PC-9 (cell line): ENCODE measurements at regions not wholly inside any gene's neighbourhood (a gene's known extent, or its start where the extent isn't known, plus 50 kb on each side); places are given as distances from the start of the nearest gene placed in this dataset.

Source experiments
- BruUV-seq: library from RNA; stranded (reverse); fragments of 400-500 nt; replicated peaks from 2 replicates; lab custom pipeline; 2021; lab: Mats Ljungman, UMichigan
- CTCF ChIA-PET: fragments of 300-600 bp; sonication (Branson Sonifier 250); formaldehyde crosslinking; loops from one replicate; lab custom pipeline; 2022; ENCODE audit warnings: antibody characterized with exemption; lab: Charles Lee
- POLR2A ChIA-PET: fragments of 300-600 bp; sonication (Branson Sonifier 250); formaldehyde crosslinking; loops from one replicate; lab custom pipeline; 2022; ENCODE audit warnings: antibody characterized with exemption; ENCODE audit not compliant: unreplicated experiment; lab: Charles Lee
- DNase-seq, 2 experiments: peaks; one replicate each; pipeline versions ENCODE4 v3.0.0 to v3.0.0-alpha.2; 2015 to 2022; ENCODE audit warnings: mixed read lengths in 1 of 2
- H2AFZ ChIP-seq: fragments of 200-600 bp; sonication (generic); 2 replicates; pipeline ENCODE4 v1.8.1; 2017; ENCODE audit warnings: antibody characterized with exemption
- H3F3A ChIP-seq: fragments of 200-600 bp; sonication (generic); 2 replicates; pipeline ENCODE4 v1.8.1; 2017; ENCODE audit warnings: antibody characterized with exemption, mild to moderate bottlenecking, low read depth; ENCODE audit not compliant: insufficient read depth
- H3K27ac ChIP-seq: fragments of 200-600 bp; sonication (generic); 2 replicates; pipeline ENCODE4 v1.6.1; 2016; ENCODE audit warnings: mixed run types
- H3K27me3 ChIP-seq: fragments of 200-600 bp; sonication (generic); 2 replicates; pipeline ENCODE4 v1.6.1; 2016; ENCODE audit warnings: low read depth, mixed run types; ENCODE audit not compliant: insufficient read depth
- H3K36me3 ChIP-seq: fragments of 200-600 bp; sonication (generic); 2 replicates; pipeline ENCODE4 v1.6.1; 2016; ENCODE audit warnings: low read depth, mixed run types
- H3K4me1 ChIP-seq: fragments of 200-600 bp; sonication (generic); replicated peaks from 2 replicates; pipeline ENCODE4 v1.6.1; 2016; ENCODE audit warnings: mixed run types; ENCODE audit not compliant: insufficient read depth
- H3K4me2 ChIP-seq: fragments of 200-600 bp; sonication (generic); 2 replicates; pipeline ENCODE4 v1.6.1; 2017; ENCODE audit warnings: mixed run types
- H3K4me3 ChIP-seq: fragments of 200-600 bp; sonication (generic); 2 replicates; pipeline ENCODE4 v1.6.1; 2016; ENCODE audit warnings: mixed run types
- H3K79me2 ChIP-seq: fragments of 200-600 bp; sonication (generic); 2 replicates; pipeline ENCODE4 v1.6.1; 2017; ENCODE audit warnings: low read depth, mixed run types
- H3K9me2 ChIP-seq: fragments of 200-600 bp; sonication (generic); 2 replicates; pipeline ENCODE4 v1.8.1; 2017; ENCODE audit warnings: mild to moderate bottlenecking; ENCODE audit not compliant: insufficient read depth
- H3K9me3 ChIP-seq: fragments of 200-600 bp; sonication (generic); 2 replicates; pipeline ENCODE4 v1.8.1; 2016; ENCODE audit warnings: low read depth; ENCODE audit not compliant: insufficient read depth
- H4K20me1 ChIP-seq: fragments of 200-600 bp; sonication (generic); 2 replicates; pipeline ENCODE4 v1.8.1; 2017; ENCODE audit not compliant: insufficient read depth
- EZH2 ChIP-seq: fragments of 200-600 bp; sonication (generic); IDR thresholded peaks from 2 replicates; pipeline ENCODE4 v1.8.0; 2017; ENCODE audit warnings: antibody characterized with exemption, low read depth
- intact Hi-C: fragments of 100-400 bp; cut with micrococcal nuclease; formaldehyde crosslinking; loops from one replicate; pipeline ENCODE4 v1.10.0; 2022; ENCODE audit not compliant: unreplicated experiment
- TF ChIP-seq, protein P1 (sequence below): fragments of 200-600 bp; sonication (generic); conservative IDR thresholded peaks from 2 replicates; pipeline ENCODE4 v1.6.1; 2017; ENCODE audit warnings: mixed run types, antibody characterized with exemption, mild to moderate bottlenecking, moderate library complexity

DNA sequence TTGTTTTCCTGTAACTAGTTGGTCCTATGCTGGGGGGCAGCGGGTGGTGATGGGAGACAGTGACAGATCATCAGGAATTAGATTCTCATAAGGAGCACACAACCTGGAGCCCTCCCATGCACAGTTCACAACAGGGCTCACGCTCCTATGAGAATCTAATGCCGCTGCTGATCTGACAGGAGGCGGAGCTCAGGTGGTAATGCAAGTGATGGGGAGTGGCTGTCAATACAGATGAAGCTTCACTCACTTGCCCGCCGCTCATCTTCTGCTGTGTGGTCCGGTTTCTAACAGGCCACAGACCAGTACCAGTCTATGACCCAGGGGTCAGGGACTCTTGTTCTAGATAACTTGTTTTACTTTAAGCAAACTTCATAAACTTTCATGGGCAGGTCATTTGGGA, 205.3 kb upstream of the SLC14A2 start:
- TF ChIP-seq, protein P1, sequence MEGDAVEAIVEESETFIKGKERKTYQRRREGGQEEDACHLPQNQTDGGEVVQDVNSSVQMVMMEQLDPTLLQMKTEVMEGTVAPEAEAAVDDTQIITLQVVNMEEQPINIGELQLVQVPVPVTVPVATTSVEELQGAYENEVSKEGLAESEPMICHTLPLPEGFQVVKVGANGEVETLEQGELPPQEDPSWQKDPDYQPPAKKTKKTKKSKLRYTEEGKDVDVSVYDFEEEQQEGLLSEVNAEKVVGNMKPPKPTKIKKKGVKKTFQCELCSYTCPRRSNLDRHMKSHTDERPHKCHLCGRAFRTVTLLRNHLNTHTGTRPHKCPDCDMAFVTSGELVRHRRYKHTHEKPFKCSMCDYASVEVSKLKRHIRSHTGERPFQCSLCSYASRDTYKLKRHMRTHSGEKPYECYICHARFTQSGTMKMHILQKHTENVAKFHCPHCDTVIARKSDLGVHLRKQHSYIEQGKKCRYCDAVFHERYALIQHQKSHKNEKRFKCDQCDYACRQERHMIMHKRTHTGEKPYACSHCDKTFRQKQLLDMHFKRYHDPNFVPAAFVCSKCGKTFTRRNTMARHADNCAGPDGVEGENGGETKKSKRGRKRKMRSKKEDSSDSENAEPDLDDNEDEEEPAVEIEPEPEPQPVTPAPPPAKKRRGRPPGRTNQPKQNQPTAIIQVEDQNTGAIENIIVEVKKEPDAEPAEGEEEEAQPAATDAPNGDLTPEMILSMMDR: no peak
- no peak for TF ChIP-seq EZH2
- intact Hi-C loops: no loop called here
- H3K36me3 ChIP-seq: no peaks in the 10 kb centered on the region
- H3K4me3 ChIP-seq: no peak overlapping the region
- H3K4me1 ChIP-seq: peaks cover 16% of the 10 kb centered on the region
- H3K9me3 ChIP-seq: no peaks in the 10 kb centered on the region
- no peaks in the 10 kb centered on the region for H3K79me2 ChIP-seq
- H3K4me2 ChIP-seq: no peak overlapping the region
- H3K9me2 ChIP-seq: no peaks in the 10 kb centered on the region
- DNase-seq: no peak
- no peak overlapping the region for H3K27ac ChIP-seq
- CTCF ChIA-PET: no interaction called here
- H3F3A ChIP-seq: peaks cover 3% of the 10 kb centered on the region; the same call in 1 of the 2 replicates
- POLR2A ChIA-PET: no interaction called here
- H4K20me1 ChIP-seq: no peaks in the 10 kb centered on the region
- no TSS peak for BruUV-seq
- no peak overlapping the region for H2AFZ ChIP-seq
- no peaks in the 10 kb centered on the region for H3K27me3 ChIP-seq

DNA sequence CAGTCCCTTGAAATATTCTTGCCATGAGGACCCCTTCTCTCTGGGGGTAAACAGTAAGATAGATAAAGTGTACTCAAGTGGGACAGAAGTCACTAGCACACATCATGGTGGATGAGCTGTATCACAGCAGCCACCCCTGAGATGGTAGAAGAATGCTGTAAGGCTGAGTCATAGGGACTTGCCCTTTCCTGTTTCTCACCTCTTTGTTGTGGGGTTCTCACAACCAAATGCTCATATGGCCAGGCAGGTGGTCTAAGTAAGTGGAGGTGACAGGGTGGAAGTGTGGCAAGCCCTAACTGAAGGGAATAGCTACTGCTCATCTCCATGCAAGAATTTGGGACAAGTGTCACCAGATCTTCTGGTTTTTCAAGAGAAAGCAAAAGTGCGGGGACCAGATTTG, 202.7 kb upstream of the SLC14A2 start:
- no peaks in the 10 kb centered on the region for H3K79me2 ChIP-seq
- H3K27ac ChIP-seq: peak overlapping the region; percentile 34; the same call in 1 of the 2 replicates
- H2AFZ ChIP-seq: peak overlapping the region; percentile 53; the same call in 1 of the 2 replicates
- H3K4me1 ChIP-seq: peaks cover 16% of the 10 kb centered on the region
- H4K20me1 ChIP-seq: no peaks in the 10 kb centered on the region
- no peak for TF ChIP-seq EZH2
- TF ChIP-seq, protein P1: no peak
- DNase-seq: peak in 1 of 2 experiments; percentile 6
- H3F3A ChIP-seq: peaks cover 3% of the 10 kb centered on the region; the same call in 1 of the 2 replicates
- ChIA-PET POLR2A (no interaction called here), CTCF (no interaction called here)
- H3K27me3 ChIP-seq: no peaks in the 10 kb centered on the region
- no peaks in the 10 kb centered on the region for H3K9me3 ChIP-seq
- no peaks in the 10 kb centered on the region for H3K9me2 ChIP-seq
- BruUV-seq: no TSS peak
- intact Hi-C loops: no loop called here
- H3K4me2 ChIP-seq: peak overlapping the region; percentile 26; the same call in 1 of the 2 replicates
- no peaks in the 10 kb centered on the region for H3K36me3 ChIP-seq
- H3K4me3 ChIP-seq: no peak overlapping the region

DNA sequence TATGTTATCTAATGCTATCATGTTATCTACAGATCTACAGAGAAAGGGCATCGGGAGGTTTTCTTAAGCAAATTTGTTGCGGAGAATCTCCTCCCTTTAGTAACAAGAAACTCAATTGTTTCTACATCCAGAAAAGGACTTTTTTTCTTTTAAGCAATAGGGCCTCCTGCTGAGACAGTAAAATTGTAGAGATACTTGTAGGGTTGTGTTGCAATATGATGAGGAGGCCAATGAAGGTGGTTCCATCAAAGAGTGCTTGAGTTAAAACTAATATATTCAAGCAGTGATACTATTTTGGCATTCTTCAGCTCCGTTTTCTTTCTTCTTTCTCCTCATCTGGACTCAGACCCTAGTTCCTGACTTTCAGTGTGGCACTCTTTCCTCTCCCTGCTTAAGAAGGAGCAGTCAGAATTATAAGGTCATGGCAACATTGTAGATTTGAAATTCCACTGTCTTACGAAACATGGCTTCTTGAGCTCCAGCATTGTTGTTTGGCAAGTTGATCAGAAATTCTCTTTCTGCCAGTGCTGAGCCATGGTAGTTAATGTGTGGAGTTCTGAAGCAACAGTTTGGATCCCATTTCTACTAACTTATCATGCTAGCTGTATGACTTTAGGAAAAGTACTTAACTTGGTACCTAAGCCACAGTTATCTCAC, 202.0 kb upstream of the SLC14A2 start:
- Histone ChIP-seq H4K20me1 (no peaks in the 10 kb centered on the region), H3K4me1 (peaks cover 16% of the 10 kb centered on the region), H3K9me3 (no peaks in the 10 kb centered on the region), H3F3A (peaks cover 3% of the 10 kb centered on the region; the same call in 1 of the 2 replicates), H3K79me2 (no peaks in the 10 kb centered on the region), H3K27me3 (no peaks in the 10 kb centered on the region), H3K4me3 (no peak overlapping the region), H2AFZ (no peak overlapping the region), H3K9me2 (no peaks in the 10 kb centered on the region), H3K36me3 (no peaks in the 10 kb centered on the region), H3K27ac (peak overlapping the region; percentile 34; the same call in 1 of the 2 replicates), H3K4me2 (peak overlapping the region; percentile 26; the same call in 1 of the 2 replicates)
- TF ChIP-seq EZH2: no peak
- TF ChIP-seq, protein P1: no peak
- peak in 1 of 2 experiments; percentile 45 for DNase-seq
- POLR2A ChIA-PET: no interaction called here
- CTCF ChIA-PET: no interaction called here
- intact Hi-C loops: no loop called here
- BruUV-seq: no TSS peak
